ENCODE measurements at regions not wholly inside any gene's neighbourhood (a gene's known extent, or its start where the extent isn't known, plus 50 kb on each side); places are given as distances from the start of the nearest gene placed in this dataset.

- DNase-seq = no peak
Measured at GRCh38 chr4:156493858-156494257, 477.7 kb downstream of the PDGFC start.

GRCh38 chr4:156487107-156487506, 484.5 kb downstream of the PDGFC start:
- DNase-seq = no peak

GRCh38 chr4:156481845-156482244, 489.8 kb downstream of the PDGFC start:
- DNase-seq = no peak

GRCh38 chr4:156477636-156478035, 494.0 kb downstream of the PDGFC start:
- DNase-seq = no peak

- peak; percentile 95 for DNase-seq
Measured at GRCh38 chr4:156476359-156476758, 495.2 kb downstream of the PDGFC start.

GRCh38 chr4:156475322-156475721, 496.3 kb downstream of the PDGFC start:
- DNase-seq = peak; percentile 70

GRCh38 chr4:156473151-156473550, 498.4 kb downstream of the PDGFC start:
- no peak for DNase-seq

- no peak for DNase-seq
Measured at GRCh38 chr4:156472624-156473023, 499.0 kb downstream of the PDGFC start.

GRCh38 chr4:156459584-156459983, 505.9 kb upstream of the CTSO start:
- DNase-seq = no peak

GRCh38 chr4:156456830-156457229, 503.2 kb upstream of the CTSO start:
- DNase-seq = no peak

- no peak for DNase-seq
Measured at GRCh38 chr4:156443488-156443887, 489.8 kb upstream of the CTSO start.

- DNase-seq = no peak
Measured at GRCh38 chr4:156442912-156443311, 489.2 kb upstream of the CTSO start.

GRCh38 chr4:156439576-156440200, 486.0 kb upstream of the CTSO start:
- no peak for DNase-seq

- no peak for DNase-seq
Measured at GRCh38 chr4:156437666-156438065, 484.0 kb upstream of the CTSO start.

GRCh38 chr4:156422576-156422975, 468.9 kb upstream of the CTSO start:
- DNase-seq = peak; percentile 34

- no peak for DNase-seq
Measured at GRCh38 chr4:156420623-156421022, 467.0 kb upstream of the CTSO start.

GRCh38 chr4:156419080-156419685, 465.5 kb upstream of the CTSO start:
- DNase-seq = no peak

GRCh38 chr4:156414406-156414805, 460.7 kb upstream of the CTSO start:
- no peak for DNase-seq

GRCh38 chr4:156413239-156414135, 459.8 kb upstream of the CTSO start:
- DNase-seq = no peak

GRCh38 chr4:156411531-156411930, 457.9 kb upstream of the CTSO start:
- DNase-seq = no peak

GRCh38 chr4:156408749-156409148, 455.1 kb upstream of the CTSO start:
- DNase-seq = no peak

- DNase-seq = no peak
Measured at GRCh38 chr4:156401371-156401770, 447.7 kb upstream of the CTSO start.

- DNase-seq = no peak
Measured at GRCh38 chr4:156396534-156396933, 442.9 kb upstream of the CTSO start.

- no peak for DNase-seq
Measured at GRCh38 chr4:156391325-156391653, 437.6 kb upstream of the CTSO start.
